WTC11 (cell line): ENCODE measurements at regions not wholly inside any gene's neighbourhood (a gene's known extent, or its start where the extent isn't known, plus 50 kb on each side); places are given as distances from the start of the nearest gene placed in this dataset.

Source experiments
- ATAC-seq: fragments of 200-7000 bp; cut with Tn5 transposase; 2 replicates; pipeline ENCODE4 v1.10.0; 2021; ENCODE audit warnings: mild to moderate bottlenecking, moderate library complexity
- CTCF ChIA-PET: fragments of 300-600 bp; sonication (Branson Sonifier 250); formaldehyde crosslinking; loops from one replicate; lab custom pipeline; 2021; ENCODE audit warnings: antibody characterized with exemption; lab: Charles Lee
- POLR2A ChIA-PET: fragments of 350-600 bp; sonication (Branson Sonifier 250); formaldehyde crosslinking; loops from one replicate; lab custom pipeline; 2021; ENCODE audit warnings: antibody characterized with exemption; lab: Charles Lee
- DNase-seq: peaks from one replicate; pipeline ENCODE4 v3.0.0; 2021; ENCODE audit warnings: low spot score
- H3K27ac Mint-ChIP-seq: 2 replicates; pipeline ENCODE4 v1.8.0; 2021; ENCODE audit warnings: mixed read lengths
- H3K27me3 Mint-ChIP-seq: 2 replicates; pipeline ENCODE4 v1.8.0; 2021; ENCODE audit warnings: low read depth, mild to moderate bottlenecking, moderate library complexity, mixed read lengths
- H3K36me3 Mint-ChIP-seq: 2 replicates; pipeline ENCODE4 v1.8.0; 2021; ENCODE audit warnings: mixed read lengths
- H3K4me1 Mint-ChIP-seq: 2 replicates; pipeline ENCODE4 v1.8.0; 2022; ENCODE audit warnings: mixed read lengths
- H3K4me3 Mint-ChIP-seq: 2 replicates; pipeline ENCODE4 v1.8.0; 2021; ENCODE audit warnings: mild to moderate bottlenecking, moderate library complexity, mixed read lengths
- H3K9me3 Mint-ChIP-seq: 2 replicates; pipeline ENCODE4 v1.8.0; 2021; ENCODE audit warnings: mixed read lengths
- ATF1 ChIP-seq: sonication (generic); formaldehyde crosslinking; IDR thresholded peaks from 2 replicates; pipeline ENCODE4 v1.8.1; 2023; ENCODE audit warnings: mild to moderate bottlenecking, moderate library complexity, missing genetic modification reagents
- EMX1 ChIP-seq: fragments of 250-450 bp; sonication (Bioruptor Pico); IDR thresholded peaks from 2 replicates; pipeline ENCODE4 v1.8.0; 2021; ENCODE audit warnings: mild to moderate bottlenecking
- ETV6 ChIP-seq: sonication (generic); formaldehyde crosslinking; IDR thresholded peaks from 2 replicates; pipeline ENCODE4 v1.8.1; 2022; ENCODE audit warnings: mild to moderate bottlenecking, missing genetic modification reagents
- FOXK1 ChIP-seq: sonication (generic); formaldehyde crosslinking; IDR thresholded peaks from 2 replicates; pipeline ENCODE4 v1.8.0; 2022; ENCODE audit warnings: mild to moderate bottlenecking, moderate library complexity, missing genetic modification reagents
- FOXP1 ChIP-seq: sonication (generic); formaldehyde crosslinking; IDR thresholded peaks from 2 replicates; pipeline ENCODE4 v1.8.0; 2022; ENCODE audit warnings: missing genetic modification reagents, mild to moderate bottlenecking, moderate library complexity, borderline replicate concordance
- JAZF1 ChIP-seq: fragments of 250-450 bp; sonication (Bioruptor Pico); IDR thresholded peaks from 2 replicates; pipeline ENCODE4 v1.9.0; 2021; ENCODE audit warnings: moderate library complexity, mild to moderate bottlenecking, inconsistent platforms
- KAT7 ChIP-seq: sonication (generic); formaldehyde crosslinking; IDR thresholded peaks from 2 replicates; pipeline ENCODE4 v1.8.1; 2023; ENCODE audit warnings: missing genetic modification reagents, mild to moderate bottlenecking, borderline replicate concordance
- NFATC4 ChIP-seq: fragments of 250-450 bp; sonication (Bioruptor Pico); IDR thresholded peaks from 2 replicates; pipeline ENCODE4 v1.9.0; 2021; ENCODE audit warnings: mild to moderate bottlenecking
- NFE2L1 ChIP-seq: sonication (generic); formaldehyde crosslinking; IDR thresholded peaks from 2 replicates; pipeline ENCODE4 v1.8.1; 2023; ENCODE audit warnings: missing genetic modification reagents
- NFYB ChIP-seq: sonication (generic); formaldehyde crosslinking; conservative IDR thresholded peaks from 2 replicates; pipeline ENCODE4 v1.8.0; 2022; ENCODE audit warnings: low read depth, missing genetic modification reagents
- SMAD3 ChIP-seq: sonication (generic); formaldehyde crosslinking; IDR thresholded peaks from 2 replicates; pipeline ENCODE4 v1.8.0; 2022; ENCODE audit warnings: missing genetic modification reagents, mild to moderate bottlenecking, borderline replicate concordance
- SMAD4 ChIP-seq: sonication (generic); formaldehyde crosslinking; IDR thresholded peaks from 2 replicates; pipeline ENCODE4 v1.8.0; 2022; ENCODE audit warnings: mild to moderate bottlenecking, missing genetic modification reagents
- TP53 ChIP-seq: sonication (generic); formaldehyde crosslinking; IDR thresholded peaks from 2 replicates; pipeline ENCODE4 v1.8.1; 2023; ENCODE audit warnings: mild to moderate bottlenecking, missing genetic modification reagents
- ZNF396 ChIP-seq: fragments of 250-450 bp; sonication (Bioruptor Pico); IDR thresholded peaks from 2 replicates; pipeline ENCODE4 v1.8.0; 2021; ENCODE audit warnings: mild to moderate bottlenecking, moderate library complexity, borderline replicate concordance
- TF ChIP-seq, protein P1 (sequence below): sonication (generic); formaldehyde crosslinking; IDR thresholded peaks from 2 replicates; pipeline ENCODE4 v1.8.0; 2023; ENCODE audit warnings: missing genetic modification reagents
- TF ChIP-seq, protein P2 (sequence below): fragments of 250-450 bp; sonication (Bioruptor Pico); IDR thresholded peaks from 2 replicates; pipeline ENCODE4 v1.8.0; 2021; ENCODE audit warnings: mild to moderate bottlenecking
- TF ChIP-seq, protein P3 (sequence below): sonication (generic); formaldehyde crosslinking; IDR thresholded peaks from 2 replicates; pipeline ENCODE4 v1.8.1; 2022; ENCODE audit warnings: mild to moderate bottlenecking, moderate library complexity, missing genetic modification reagents
- TF ChIP-seq, protein P4 (sequence below): sonication (generic); formaldehyde crosslinking; IDR thresholded peaks from 2 replicates; pipeline ENCODE4 v1.8.0; 2023; ENCODE audit warnings: mild to moderate bottlenecking, missing genetic modification reagents
- TF ChIP-seq, protein P5 (sequence below): sonication (generic); formaldehyde crosslinking; IDR thresholded peaks from 2 replicates; pipeline ENCODE4 v1.8.1; 2022; ENCODE audit warnings: low read depth, missing genetic modification reagents, borderline replicate concordance
- TF ChIP-seq, protein P6 (sequence below): fragments of 250-450 bp; sonication (Bioruptor Pico); IDR thresholded peaks from 2 replicates; pipeline ENCODE4 v1.9.0; 2021; ENCODE audit warnings: mild to moderate bottlenecking, borderline replicate concordance
- TF ChIP-seq, protein P7 (sequence below): sonication (generic); formaldehyde crosslinking; IDR thresholded peaks from 2 replicates; pipeline ENCODE4 v1.8.1; 2023; ENCODE audit warnings: mild to moderate bottlenecking, missing genetic modification reagents, borderline replicate concordance

DNA sequence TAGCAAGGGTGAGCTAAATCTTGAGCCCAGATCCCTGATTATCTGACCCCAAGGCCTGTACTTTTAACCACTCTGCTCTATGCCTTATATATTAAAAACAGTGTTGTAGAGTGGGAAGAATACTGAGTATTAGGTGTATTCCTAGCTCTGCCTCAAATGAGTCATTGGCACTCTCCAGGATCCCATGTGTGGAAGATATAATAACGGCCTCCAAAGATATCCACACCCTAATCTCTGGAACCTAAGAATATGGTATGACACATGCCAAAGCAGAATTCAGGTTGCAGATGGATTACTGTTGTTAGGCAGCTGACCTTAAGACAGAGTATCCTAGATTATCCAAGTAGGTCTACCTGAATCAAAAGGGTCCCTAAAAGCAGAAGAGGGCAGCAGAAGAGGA lies 110.8 kb downstream of the ADRB2 start (continued):
- TF ChIP-seq, protein P1, sequence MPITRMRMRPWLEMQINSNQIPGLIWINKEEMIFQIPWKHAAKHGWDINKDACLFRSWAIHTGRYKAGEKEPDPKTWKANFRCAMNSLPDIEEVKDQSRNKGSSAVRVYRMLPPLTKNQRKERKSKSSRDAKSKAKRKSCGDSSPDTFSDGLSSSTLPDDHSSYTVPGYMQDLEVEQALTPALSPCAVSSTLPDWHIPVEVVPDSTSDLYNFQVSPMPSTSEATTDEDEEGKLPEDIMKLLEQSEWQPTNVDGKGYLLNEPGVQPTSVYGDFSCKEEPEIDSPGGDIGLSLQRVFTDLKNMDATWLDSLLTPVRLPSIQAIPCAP, result no peak
- no peak for TF ChIP-seq FOXP1 (CRISPR knock-in tag)
- TF ChIP-seq ETV6 (CRISPR knock-in tag), result no peak
- TF ChIP-seq SMAD3 (CRISPR knock-in tag), result no peak
- TF ChIP-seq, protein P2, sequence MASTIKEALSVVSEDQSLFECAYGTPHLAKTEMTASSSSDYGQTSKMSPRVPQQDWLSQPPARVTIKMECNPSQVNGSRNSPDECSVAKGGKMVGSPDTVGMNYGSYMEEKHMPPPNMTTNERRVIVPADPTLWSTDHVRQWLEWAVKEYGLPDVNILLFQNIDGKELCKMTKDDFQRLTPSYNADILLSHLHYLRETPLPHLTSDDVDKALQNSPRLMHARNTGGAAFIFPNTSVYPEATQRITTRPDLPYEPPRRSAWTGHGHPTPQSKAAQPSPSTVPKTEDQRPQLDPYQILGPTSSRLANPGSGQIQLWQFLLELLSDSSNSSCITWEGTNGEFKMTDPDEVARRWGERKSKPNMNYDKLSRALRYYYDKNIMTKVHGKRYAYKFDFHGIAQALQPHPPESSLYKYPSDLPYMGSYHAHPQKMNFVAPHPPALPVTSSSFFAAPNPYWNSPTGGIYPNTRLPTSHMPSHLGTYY (CRISPR knock-in tag), result no peak
- no peak for TF ChIP-seq NFYB
- no peak for TF ChIP-seq TP53 (CRISPR knock-in tag)
- TF ChIP-seq NFE2L1 (CRISPR knock-in tag), result no peak
- TF ChIP-seq JAZF1 (CRISPR knock-in tag), result no peak
- TF ChIP-seq SMAD4 (CRISPR knock-in tag), result no peak
- TF ChIP-seq, protein P3, sequence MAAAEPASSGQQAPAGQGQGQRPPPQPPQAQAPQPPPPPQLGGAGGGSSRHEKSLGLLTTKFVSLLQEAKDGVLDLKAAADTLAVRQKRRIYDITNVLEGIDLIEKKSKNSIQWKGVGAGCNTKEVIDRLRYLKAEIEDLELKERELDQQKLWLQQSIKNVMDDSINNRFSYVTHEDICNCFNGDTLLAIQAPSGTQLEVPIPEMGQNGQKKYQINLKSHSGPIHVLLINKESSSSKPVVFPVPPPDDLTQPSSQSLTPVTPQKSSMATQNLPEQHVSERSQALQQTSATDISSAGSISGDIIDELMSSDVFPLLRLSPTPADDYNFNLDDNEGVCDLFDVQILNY, result no peak
- no peak for TF ChIP-seq NFATC4 (CRISPR knock-in tag)
- TF ChIP-seq FOXK1 (CRISPR knock-in tag), result no peak

DNA sequence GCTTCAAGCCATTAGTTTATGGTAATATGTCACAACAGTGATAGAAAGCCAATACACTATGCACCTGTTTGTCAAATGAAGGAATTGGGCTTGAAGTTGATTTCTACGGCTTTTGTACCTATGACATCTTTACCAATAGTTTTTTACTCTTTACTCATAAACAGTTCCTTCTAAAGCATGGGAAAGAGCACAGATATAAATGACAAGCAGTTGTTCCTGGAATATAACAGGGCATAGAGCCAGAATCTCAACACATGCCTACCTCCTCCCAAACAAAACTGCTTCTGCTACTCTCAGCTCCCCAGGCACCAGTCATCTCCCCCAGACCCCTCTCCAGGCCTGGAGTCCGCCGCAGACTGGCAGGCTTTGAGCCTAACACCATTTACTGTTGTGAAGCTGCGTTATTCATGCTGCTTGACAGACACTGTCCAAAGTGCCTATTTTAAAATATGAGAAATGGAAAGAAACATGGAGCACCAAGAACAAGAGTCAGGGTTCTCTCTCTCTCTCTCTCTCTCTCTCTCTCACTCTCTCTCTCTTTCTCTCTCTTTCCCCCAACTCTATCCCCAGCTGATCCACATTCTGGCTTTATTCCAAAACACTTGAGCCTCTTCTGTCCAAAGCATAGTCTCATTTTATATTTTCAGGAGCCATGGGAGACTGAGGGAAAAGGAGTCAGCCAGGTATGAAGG lies 111.6 kb downstream of the ADRB2 start:
- ATAC-seq (no peak), DNase-seq (no peak)
- H3K4me3 Mint-ChIP-seq, result no peak overlapping the region
- H3K27ac Mint-ChIP-seq, result no peak overlapping the region
- POLR2A ChIA-PET, result no interaction called here
- peaks cover 3% of the 10 kb centered on the region; the same call in 1 of the 2 replicates for H3K27me3 Mint-ChIP-seq
- peaks cover 28% of the 10 kb centered on the region for H3K4me1 Mint-ChIP-seq
- 0 out of 2 replicates have a peak, but pooled peaks cover 3% of the 10 kb centered on the region for H3K9me3 Mint-ChIP-seq
- peaks cover 3% of the 10 kb centered on the region; the same call in 1 of the 2 replicates for H3K36me3 Mint-ChIP-seq
- CTCF ChIA-PET, result no interaction called here
- TF ChIP-seq, protein P4, sequence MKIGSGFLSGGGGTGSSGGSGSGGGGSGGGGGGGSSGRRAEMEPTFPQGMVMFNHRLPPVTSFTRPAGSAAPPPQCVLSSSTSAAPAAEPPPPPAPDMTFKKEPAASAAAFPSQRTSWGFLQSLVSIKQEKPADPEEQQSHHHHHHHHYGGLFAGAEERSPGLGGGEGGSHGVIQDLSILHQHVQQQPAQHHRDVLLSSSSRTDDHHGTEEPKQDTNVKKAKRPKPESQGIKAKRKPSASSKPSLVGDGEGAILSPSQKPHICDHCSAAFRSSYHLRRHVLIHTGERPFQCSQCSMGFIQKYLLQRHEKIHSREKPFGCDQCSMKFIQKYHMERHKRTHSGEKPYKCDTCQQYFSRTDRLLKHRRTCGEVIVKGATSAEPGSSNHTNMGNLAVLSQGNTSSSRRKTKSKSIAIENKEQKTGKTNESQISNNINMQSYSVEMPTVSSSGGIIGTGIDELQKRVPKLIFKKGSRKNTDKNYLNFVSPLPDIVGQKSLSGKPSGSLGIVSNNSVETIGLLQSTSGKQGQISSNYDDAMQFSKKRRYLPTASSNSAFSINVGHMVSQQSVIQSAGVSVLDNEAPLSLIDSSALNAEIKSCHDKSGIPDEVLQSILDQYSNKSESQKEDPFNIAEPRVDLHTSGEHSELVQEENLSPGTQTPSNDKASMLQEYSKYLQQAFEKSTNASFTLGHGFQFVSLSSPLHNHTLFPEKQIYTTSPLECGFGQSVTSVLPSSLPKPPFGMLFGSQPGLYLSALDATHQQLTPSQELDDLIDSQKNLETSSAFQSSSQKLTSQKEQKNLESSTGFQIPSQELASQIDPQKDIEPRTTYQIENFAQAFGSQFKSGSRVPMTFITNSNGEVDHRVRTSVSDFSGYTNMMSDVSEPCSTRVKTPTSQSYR (CRISPR knock-in tag), result no peak
- TF ChIP-seq, protein P5, sequence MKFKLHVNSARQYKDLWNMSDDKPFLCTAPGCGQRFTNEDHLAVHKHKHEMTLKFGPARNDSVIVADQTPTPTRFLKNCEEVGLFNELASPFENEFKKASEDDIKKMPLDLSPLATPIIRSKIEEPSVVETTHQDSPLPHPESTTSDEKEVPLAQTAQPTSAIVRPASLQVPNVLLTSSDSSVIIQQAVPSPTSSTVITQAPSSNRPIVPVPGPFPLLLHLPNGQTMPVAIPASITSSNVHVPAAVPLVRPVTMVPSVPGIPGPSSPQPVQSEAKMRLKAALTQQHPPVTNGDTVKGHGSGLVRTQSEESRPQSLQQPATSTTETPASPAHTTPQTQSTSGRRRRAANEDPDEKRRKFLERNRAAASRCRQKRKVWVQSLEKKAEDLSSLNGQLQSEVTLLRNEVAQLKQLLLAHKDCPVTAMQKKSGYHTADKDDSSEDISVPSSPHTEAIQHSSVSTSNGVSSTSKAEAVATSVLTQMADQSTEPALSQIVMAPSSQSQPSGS, result no peak
- TF ChIP-seq EMX1 (CRISPR knock-in tag), result no peak
- TF ChIP-seq KAT7 (CRISPR knock-in tag), result no peak
- TF ChIP-seq, protein P6, sequence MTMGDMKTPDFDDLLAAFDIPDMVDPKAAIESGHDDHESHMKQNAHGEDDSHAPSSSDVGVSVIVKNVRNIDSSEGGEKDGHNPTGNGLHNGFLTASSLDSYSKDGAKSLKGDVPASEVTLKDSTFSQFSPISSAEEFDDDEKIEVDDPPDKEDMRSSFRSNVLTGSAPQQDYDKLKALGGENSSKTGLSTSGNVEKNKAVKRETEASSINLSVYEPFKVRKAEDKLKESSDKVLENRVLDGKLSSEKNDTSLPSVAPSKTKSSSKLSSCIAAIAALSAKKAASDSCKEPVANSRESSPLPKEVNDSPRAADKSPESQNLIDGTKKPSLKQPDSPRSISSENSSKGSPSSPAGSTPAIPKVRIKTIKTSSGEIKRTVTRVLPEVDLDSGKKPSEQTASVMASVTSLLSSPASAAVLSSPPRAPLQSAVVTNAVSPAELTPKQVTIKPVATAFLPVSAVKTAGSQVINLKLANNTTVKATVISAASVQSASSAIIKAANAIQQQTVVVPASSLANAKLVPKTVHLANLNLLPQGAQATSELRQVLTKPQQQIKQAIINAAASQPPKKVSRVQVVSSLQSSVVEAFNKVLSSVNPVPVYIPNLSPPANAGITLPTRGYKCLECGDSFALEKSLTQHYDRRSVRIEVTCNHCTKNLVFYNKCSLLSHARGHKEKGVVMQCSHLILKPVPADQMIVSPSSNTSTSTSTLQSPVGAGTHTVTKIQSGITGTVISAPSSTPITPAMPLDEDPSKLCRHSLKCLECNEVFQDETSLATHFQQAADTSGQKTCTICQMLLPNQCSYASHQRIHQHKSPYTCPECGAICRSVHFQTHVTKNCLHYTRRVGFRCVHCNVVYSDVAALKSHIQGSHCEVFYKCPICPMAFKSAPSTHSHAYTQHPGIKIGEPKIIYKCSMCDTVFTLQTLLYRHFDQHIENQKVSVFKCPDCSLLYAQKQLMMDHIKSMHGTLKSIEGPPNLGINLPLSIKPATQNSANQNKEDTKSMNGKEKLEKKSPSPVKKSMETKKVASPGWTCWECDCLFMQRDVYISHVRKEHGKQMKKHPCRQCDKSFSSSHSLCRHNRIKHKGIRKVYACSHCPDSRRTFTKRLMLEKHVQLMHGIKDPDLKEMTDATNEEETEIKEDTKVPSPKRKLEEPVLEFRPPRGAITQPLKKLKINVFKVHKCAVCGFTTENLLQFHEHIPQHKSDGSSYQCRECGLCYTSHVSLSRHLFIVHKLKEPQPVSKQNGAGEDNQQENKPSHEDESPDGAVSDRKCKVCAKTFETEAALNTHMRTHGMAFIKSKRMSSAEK (CRISPR knock-in tag), result no peak
- TF ChIP-seq, protein P7, sequence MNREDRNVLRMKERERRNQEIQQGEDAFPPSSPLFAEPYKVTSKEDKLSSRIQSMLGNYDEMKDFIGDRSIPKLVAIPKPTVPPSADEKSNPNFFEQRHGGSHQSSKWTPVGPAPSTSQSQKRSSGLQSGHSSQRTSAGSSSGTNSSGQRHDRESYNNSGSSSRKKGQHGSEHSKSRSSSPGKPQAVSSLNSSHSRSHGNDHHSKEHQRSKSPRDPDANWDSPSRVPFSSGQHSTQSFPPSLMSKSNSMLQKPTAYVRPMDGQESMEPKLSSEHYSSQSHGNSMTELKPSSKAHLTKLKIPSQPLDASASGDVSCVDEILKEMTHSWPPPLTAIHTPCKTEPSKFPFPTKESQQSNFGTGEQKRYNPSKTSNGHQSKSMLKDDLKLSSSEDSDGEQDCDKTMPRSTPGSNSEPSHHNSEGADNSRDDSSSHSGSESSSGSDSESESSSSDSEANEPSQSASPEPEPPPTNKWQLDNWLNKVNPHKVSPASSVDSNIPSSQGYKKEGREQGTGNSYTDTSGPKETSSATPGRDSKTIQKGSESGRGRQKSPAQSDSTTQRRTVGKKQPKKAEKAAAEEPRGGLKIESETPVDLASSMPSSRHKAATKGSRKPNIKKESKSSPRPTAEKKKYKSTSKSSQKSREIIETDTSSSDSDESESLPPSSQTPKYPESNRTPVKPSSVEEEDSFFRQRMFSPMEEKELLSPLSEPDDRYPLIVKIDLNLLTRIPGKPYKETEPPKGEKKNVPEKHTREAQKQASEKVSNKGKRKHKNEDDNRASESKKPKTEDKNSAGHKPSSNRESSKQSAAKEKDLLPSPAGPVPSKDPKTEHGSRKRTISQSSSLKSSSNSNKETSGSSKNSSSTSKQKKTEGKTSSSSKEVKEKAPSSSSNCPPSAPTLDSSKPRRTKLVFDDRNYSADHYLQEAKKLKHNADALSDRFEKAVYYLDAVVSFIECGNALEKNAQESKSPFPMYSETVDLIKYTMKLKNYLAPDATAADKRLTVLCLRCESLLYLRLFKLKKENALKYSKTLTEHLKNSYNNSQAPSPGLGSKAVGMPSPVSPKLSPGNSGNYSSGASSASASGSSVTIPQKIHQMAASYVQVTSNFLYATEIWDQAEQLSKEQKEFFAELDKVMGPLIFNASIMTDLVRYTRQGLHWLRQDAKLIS (CRISPR knock-in tag), result no peak
- no peak for TF ChIP-seq ATF1 (CRISPR knock-in tag)
- no peak for TF ChIP-seq ZNF396
- TF ChIP-seq FOXK1 (CRISPR knock-in tag), result no peak
- no peak for TF ChIP-seq FOXP1 (CRISPR knock-in tag)
